ENCODE measurements at regions not wholly inside any gene's neighbourhood (a gene's known extent, or its start where the extent isn't known, plus 50 kb on each side); places are given as distances from the start of the nearest gene placed in this dataset.

- TF ChIP-seq CTCF (IDR thresholded peaks at IDR 0.05) = no peak
- TF ChIP-seq POLR2A (IDR thresholded peaks at IDR 0.05) = no peak
These were observed 257.8 kb upstream of the LMO3 start for GRCh38 chr12:16863742-16864141.
